IMR-90 (cell line): ENCODE measurements at regions not wholly inside any gene's neighbourhood (a gene's known extent, or its start where the extent isn't known, plus 50 kb on each side); places are given as distances from the start of the nearest gene placed in this dataset.

Experiments
- ATAC-seq: fragments of 200-7000 bp; cut with Tn5 transposase; 2 replicates; pipeline ENCODE4 v1.9.1; 2020; ENCODE audit warnings: low read depth, mild to moderate bottlenecking, moderate library complexity
- BruUV-seq: library from RNA; stranded (reverse); fragments of 400-500 nt; replicated peaks from 2 replicates; lab custom pipeline; 2021; lab: Mats Ljungman, UMichigan
- CTCF ChIA-PET: fragments of 300-600 bp; formaldehyde crosslinking; extraction: SDS; loops from one replicate; lab custom pipeline; 2021; ENCODE audit warnings: antibody characterized with exemption; lab: Yijun Ruan, JAX
- POLR2A ChIA-PET: fragments of 300-600 bp; sonication (Branson Sonifier 250); formaldehyde crosslinking; loops from one replicate; lab custom pipeline; 2022; ENCODE audit warnings: antibody characterized with exemption; ENCODE audit not compliant: unreplicated experiment; lab: Charles Lee
- DNase-seq: peaks from one replicate; pipeline ENCODE4 v3.0.0; 2013
- H2AFZ ChIP-seq: replicated peaks from 2 replicates; pipeline ENCODE3; 2013; ENCODE audit warnings: low read length, mild to moderate bottlenecking; ENCODE audit not compliant: poor library complexity
- H2AK5ac ChIP-seq: 2 replicates; pipeline ENCODE4 v1.6.1; 2013; ENCODE audit warnings: low read depth, low read length, inconsistent platforms
- H2AK9ac ChIP-seq: replicated peaks from 2 replicates; pipeline ENCODE3; 2013; ENCODE audit warnings: mild to moderate bottlenecking, low read depth, low read length, moderate library complexity; ENCODE audit not compliant: poor library complexity
- H2BK120ac ChIP-seq: 2 replicates; pipeline ENCODE4 v1.6.1; 2013; ENCODE audit warnings: low read depth, low read length, inconsistent platforms
- H2BK15ac ChIP-seq: 3 replicates; pipeline ENCODE4 v1.6.1; 2013; ENCODE audit warnings: low read depth, low read length, inconsistent platforms
- H2BK20ac ChIP-seq: 2 replicates; pipeline ENCODE4 v1.6.1; 2013; ENCODE audit warnings: low read depth, mild to moderate bottlenecking, inconsistent platforms, low read length, moderate library complexity
- H2BK5ac ChIP-seq: 2 replicates; pipeline ENCODE4 v1.6.1; 2013; ENCODE audit warnings: mild to moderate bottlenecking, low read depth, low read length, inconsistent platforms; ENCODE audit not compliant: poor library complexity, severe bottlenecking
- H3K14ac ChIP-seq: replicated peaks from 2 replicates; pipeline ENCODE4 v1.6.1; 2013; ENCODE audit warnings: low read depth, low read length, inconsistent platforms
- H3K18ac ChIP-seq: 2 replicates; pipeline ENCODE4 v1.6.1; 2013; ENCODE audit warnings: low read depth, low read length, control low read depth
- H3K23ac ChIP-seq: 2 replicates; pipeline ENCODE4 v1.6.1; 2013; ENCODE audit warnings: low read depth, low read length, inconsistent platforms
- H3K27ac ChIP-seq: 2 replicates; pipeline ENCODE4 v1.5.1; 2013; ENCODE audit warnings: mild to moderate bottlenecking, control low read depth, low read length; ENCODE audit not compliant: insufficient read depth
- H3K27me3 ChIP-seq: 2 replicates; pipeline ENCODE4 v1.6.1; 2013; ENCODE audit warnings: low read length; ENCODE audit not compliant: control insufficient read depth, insufficient read depth
- H3K36me3 ChIP-seq: 2 replicates; pipeline ENCODE4 v1.6.1; 2013; ENCODE audit warnings: low read length, mixed read lengths; ENCODE audit not compliant: control insufficient read depth, insufficient read depth
- H3K4ac ChIP-seq: 2 replicates; pipeline ENCODE4 v1.6.1; 2013; ENCODE audit warnings: low read depth, low read length, inconsistent platforms
- H3K4me1 ChIP-seq: 2 replicates; pipeline ENCODE4 v1.6.1; 2013; ENCODE audit warnings: low read length, mixed read lengths; ENCODE audit not compliant: control insufficient read depth, insufficient read depth
- H3K4me2 ChIP-seq: 2 replicates; pipeline ENCODE4 v1.6.1; 2013; ENCODE audit warnings: low read depth, mild to moderate bottlenecking, control low read depth, low read length, moderate library complexity
- H3K4me3 ChIP-seq: 2 replicates; pipeline ENCODE4 v1.5.1; 2013; ENCODE audit warnings: low read depth, mild to moderate bottlenecking, control low read depth, low read length, moderate library complexity; ENCODE audit not compliant: insufficient read depth
- H3K56ac ChIP-seq: 2 replicates; pipeline ENCODE4 v1.6.1; 2013; ENCODE audit warnings: low read length, inconsistent platforms; ENCODE audit not compliant: insufficient read depth; ENCODE audit errors: extremely low read depth
- H3K79me1 ChIP-seq, 2 experiments: 2 replicates each; pipeline ENCODE4 v1.6.1; 2013; ENCODE audit warnings: low read length in 2 of 2, inconsistent platforms in 1 of 2, low read depth in 1 of 2
- H3K9ac ChIP-seq: 2 replicates; pipeline ENCODE4 v1.6.1; 2013; ENCODE audit warnings: low read depth, low read length, control low read depth
- H3K9me1 ChIP-seq: 2 replicates; pipeline ENCODE4 v1.6.1; 2013; ENCODE audit warnings: low read length, inconsistent platforms; ENCODE audit not compliant: insufficient read depth
- H3K9me3 ChIP-seq: 2 replicates; pipeline ENCODE4 v1.6.1; 2013; ENCODE audit warnings: low read length; ENCODE audit not compliant: control insufficient read depth, insufficient read depth
- H4K20me1 ChIP-seq: 2 replicates; pipeline ENCODE4 v1.6.1; 2013; ENCODE audit warnings: low read length, inconsistent platforms; ENCODE audit not compliant: insufficient read depth
- H4K5ac ChIP-seq: 2 replicates; pipeline ENCODE4 v1.6.1; 2013; ENCODE audit warnings: mild to moderate bottlenecking, low read depth, low read length, control low read depth
- H4K8ac ChIP-seq, 2 experiments: 2 replicates each; pipeline ENCODE4 v1.6.1; 2013; ENCODE audit warnings: low read depth in 2 of 2, low read length in 2 of 2, control low read depth in 1 of 2, inconsistent platforms in 1 of 2
- H4K91ac ChIP-seq: 2 replicates; pipeline ENCODE4 v1.6.1; 2013; ENCODE audit warnings: low read depth, low read length, inconsistent platforms; ENCODE audit not compliant: insufficient read depth
- CEBPB ChIP-seq: IDR thresholded peaks from 2 replicates; pipeline ENCODE4 v1.6.1; 2012; ENCODE audit warnings: low read depth, low read length, improper control_type of control experiment
- CHD1 ChIP-seq: IDR thresholded peaks from 2 replicates; pipeline ENCODE4 v1.6.1; 2012; ENCODE audit warnings: low read depth, low read length, improper control_type of control experiment
- FOS ChIP-seq: fragments of 150-350 bp; IDR thresholded peaks from 2 replicates; pipeline ENCODE4 v1.6.1; 2016; ENCODE audit warnings: low read depth, low read length
- MAFK ChIP-seq: IDR thresholded peaks from 2 replicates; pipeline ENCODE4 v1.6.1; 2012; ENCODE audit warnings: low read depth, low read length, improper control_type of control experiment
- MAZ ChIP-seq: IDR thresholded peaks from 2 replicates; pipeline ENCODE4 v1.6.1; 2012; ENCODE audit warnings: low read depth, mild to moderate bottlenecking, low read length, improper control_type of control experiment, moderate library complexity, borderline replicate concordance
- MXI1 ChIP-seq: IDR thresholded peaks from 2 replicates; pipeline ENCODE4 v1.6.1; 2012; ENCODE audit warnings: low read depth, mild to moderate bottlenecking, low read length, moderate library complexity, borderline replicate concordance
- NFE2L2 ChIP-seq: fragments of 150-350 bp; IDR thresholded peaks from 2 replicates; pipeline ENCODE4 v1.6.1; 2016; ENCODE audit warnings: low read depth, mild to moderate bottlenecking, low read length
- POLR2A ChIP-seq: IDR thresholded peaks from 2 replicates; pipeline ENCODE4 v1.6.1; 2012; ENCODE audit warnings: mild to moderate bottlenecking, low read depth, low read length
- RAD21 ChIP-seq: IDR thresholded peaks from 2 replicates; pipeline ENCODE4 v1.6.1; 2012; ENCODE audit warnings: low read length, improper control_type of control experiment
- RCOR1 ChIP-seq: IDR thresholded peaks from 2 replicates; pipeline ENCODE4 v1.6.1; 2012; ENCODE audit warnings: mild to moderate bottlenecking, low read length, improper control_type of control experiment; ENCODE audit not compliant: insufficient replicate concordance
- RFX5 ChIP-seq: IDR thresholded peaks from 2 replicates; pipeline ENCODE4 v1.8.0; 2012; ENCODE audit warnings: low read depth, mild to moderate bottlenecking, low read length, moderate library complexity
- SMC3 ChIP-seq: fragments of 150-350 bp; IDR thresholded peaks from 2 replicates; pipeline ENCODE4 v1.6.1; 2016; ENCODE audit warnings: low read depth, mild to moderate bottlenecking, antibody characterized with exemption, low read length, moderate library complexity
- USF2 ChIP-seq: fragments of 150-350 bp; IDR thresholded peaks from 2 replicates; pipeline ENCODE4 v1.6.1; 2017; ENCODE audit warnings: mild to moderate bottlenecking, antibody characterized with exemption, low read length, low read depth
- WGBS, 2 experiments: methylation state at CpG; one replicate each; pipeline versions ENCODE4 v1.1.5 to v1.1.7; 2013; ENCODE audit warnings: missing lambda C conversion rate in 2 of 2; ENCODE audit not compliant: insufficient read length in 1 of 2; ENCODE audit errors: extremely low coverage in 2 of 2; 5-methylcytosine and 5-hydroxymethylcytosine counted together
- dilution Hi-C: fragments of 300-500 bp; cut with HindIII; formaldehyde crosslinking; loops from one replicate; pipeline ENCODE4 v1.14.3; 2018; ENCODE audit warnings: low sequenced_read_pairs; ENCODE audit not compliant: unreplicated experiment
- in situ Hi-C: fragments of 300-500 bp; cut with MboI; formaldehyde crosslinking; loops from 3 replicates; pipeline ENCODE4 v1.14.3; 2019; ENCODE audit warnings: low sequenced_read_pairs, inconsistent platforms, mixed read lengths
- intact Hi-C: fragments of 100-400 bp; cut with micrococcal nuclease; formaldehyde crosslinking; loops from 2 replicates; pipeline ENCODE4 v1.10.0; 2022

GRCh38 chr13:39810091-39810877, 154.8 kb downstream of the COG6 start:
- Histone ChIP-seq H4K5ac (no peak overlapping the region), H3K27ac (no peak overlapping the region), H3K18ac (no peak overlapping the region), H3K4ac (no peak overlapping the region), H2AFZ (no peak overlapping the region), H3K4me3 (no peak overlapping the region), H4K8ac (no peak overlapping the region), H2AK9ac (peak overlapping the region; percentile 16), H2AK5ac (no peak overlapping the region), H3K23ac (no peak overlapping the region), H3K9me1 (no peaks in the 10 kb centered on the region), H3K56ac (no peak overlapping the region), H3K9me3 (no peaks in the 10 kb centered on the region), H4K20me1 (no peaks in the 10 kb centered on the region), H2BK120ac (no peak overlapping the region), H3K9ac (no peak overlapping the region), H3K4me2 (no peak overlapping the region), H2BK15ac (no peak overlapping the region), H3K79me1 (no peaks in the 10 kb centered on the region), H3K27me3 (no peaks in the 10 kb centered on the region; the same call in 1 of the 2 replicates), H2BK5ac (no peak overlapping the region), H4K91ac (no peak overlapping the region), H2BK20ac (no peak overlapping the region), H3K4me1 (no peaks in the 10 kb centered on the region), H3K14ac (no peak overlapping the region), H3K36me3 (no peaks in the 10 kb centered on the region)
- TF ChIP-seq FOS, result no peak
- TF ChIP-seq RCOR1, result no peak
- TF ChIP-seq MXI1, result no peak
- no peak for TF ChIP-seq SMC3
- TF ChIP-seq MAFK, result no peak
- TF ChIP-seq MAZ, result no peak
- TF ChIP-seq CHD1, result no peak
- TF ChIP-seq POLR2A, result no peak
- TF ChIP-seq RFX5, result no peak
- TF ChIP-seq USF2, result no peak
- no peak for TF ChIP-seq CEBPB
- TF ChIP-seq NFE2L2, result no peak
- no peak for TF ChIP-seq RAD21
- dilution Hi-C loops, result no loop called here
- CTCF ChIA-PET, result no interaction called here
- WGBS, 2 experiments, result 35% methylated on average over 4 of the region's 10 CpGs; no CpG with 5 or more reads in 1 of the 2 experiments
- POLR2A ChIA-PET, result no interaction called here
- BruUV-seq, result no TSS peak
- DNase-seq (no peak), ATAC-seq (no peak)
- intact Hi-C loops, result no loop called here
- in situ Hi-C loops, result no loop called here
